Testis (tissue), 2 donors: ENCODE measurements at regions not wholly inside any gene's neighbourhood (a gene's known extent, or its start where the extent isn't known, plus 50 kb on each side); places are given as distances from the start of the nearest gene placed in this dataset.

Experiments
- POLR2A ChIP-seq: fragments of 450-650 bp; IDR thresholded peaks from one replicate; pipeline ENCODE4 v1.6.1; 2017; ENCODE audit warnings: antibody characterized with exemption, mild to moderate bottlenecking, moderate library complexity
- TF ChIP-seq, protein P1 (sequence below), 3 experiments: fragments of 450-650 bp in 2 of 3; fragments of 200-600 bp in 1 of 3; sonication (generic) in 1 of 3; IDR thresholded peaks; one replicate each; pipeline ENCODE4 v1.5.1; 2016 to 2019; ENCODE audit warnings: antibody characterized with exemption in 3 of 3, mild to moderate bottlenecking in 2 of 3, moderate library complexity in 1 of 3

DNA sequence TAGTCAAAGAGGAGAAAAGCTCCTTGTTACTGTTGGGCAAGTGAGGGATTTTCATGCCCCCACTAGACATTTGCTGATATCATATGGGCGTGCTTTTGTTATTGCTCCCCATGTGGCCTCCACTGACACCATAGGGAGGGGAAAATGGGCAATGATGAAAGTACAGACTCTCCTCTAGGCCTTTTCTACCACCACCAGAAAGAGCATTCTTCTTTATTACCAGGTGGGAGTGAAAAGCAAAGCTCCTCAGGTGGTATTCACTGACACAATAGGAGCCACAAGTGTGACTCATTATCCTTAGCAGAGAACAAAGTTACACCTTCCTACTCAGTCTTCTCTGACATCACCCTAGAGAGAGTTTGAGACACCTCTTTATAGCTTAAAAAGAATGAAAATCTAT, 667.1 kb downstream of the LTN1 start:
- no peak for TF ChIP-seq POLR2A
- TF ChIP-seq, protein P1, sequence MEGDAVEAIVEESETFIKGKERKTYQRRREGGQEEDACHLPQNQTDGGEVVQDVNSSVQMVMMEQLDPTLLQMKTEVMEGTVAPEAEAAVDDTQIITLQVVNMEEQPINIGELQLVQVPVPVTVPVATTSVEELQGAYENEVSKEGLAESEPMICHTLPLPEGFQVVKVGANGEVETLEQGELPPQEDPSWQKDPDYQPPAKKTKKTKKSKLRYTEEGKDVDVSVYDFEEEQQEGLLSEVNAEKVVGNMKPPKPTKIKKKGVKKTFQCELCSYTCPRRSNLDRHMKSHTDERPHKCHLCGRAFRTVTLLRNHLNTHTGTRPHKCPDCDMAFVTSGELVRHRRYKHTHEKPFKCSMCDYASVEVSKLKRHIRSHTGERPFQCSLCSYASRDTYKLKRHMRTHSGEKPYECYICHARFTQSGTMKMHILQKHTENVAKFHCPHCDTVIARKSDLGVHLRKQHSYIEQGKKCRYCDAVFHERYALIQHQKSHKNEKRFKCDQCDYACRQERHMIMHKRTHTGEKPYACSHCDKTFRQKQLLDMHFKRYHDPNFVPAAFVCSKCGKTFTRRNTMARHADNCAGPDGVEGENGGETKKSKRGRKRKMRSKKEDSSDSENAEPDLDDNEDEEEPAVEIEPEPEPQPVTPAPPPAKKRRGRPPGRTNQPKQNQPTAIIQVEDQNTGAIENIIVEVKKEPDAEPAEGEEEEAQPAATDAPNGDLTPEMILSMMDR (IDR thresholded peaks at IDR 0.05) = no peak
